Retinal pigment epithelial cell (primary cell): ENCODE measurements at regions not wholly inside any gene's neighbourhood (a gene's known extent, or its start where the extent isn't known, plus 50 kb on each side); places are given as distances from the start of the nearest gene placed in this dataset.

Source experiments
- DNase-seq: peaks from one replicate; pipeline ENCODE4 v3.0.0-alpha.2; 2010; ENCODE audit warnings: low read depth
- H3K4me3 ChIP-seq: 2 replicates; pipeline ENCODE4 v1.5.1; 2011; ENCODE audit warnings: mild to moderate bottlenecking, low read length, control low read depth, moderate library complexity
- CTCF ChIP-seq: conservative IDR thresholded peaks from 2 replicates; pipeline ENCODE4 v1.5.1; 2011; ENCODE audit warnings: low read depth, low read length, control low read depth, inconsistent platforms

DNA sequence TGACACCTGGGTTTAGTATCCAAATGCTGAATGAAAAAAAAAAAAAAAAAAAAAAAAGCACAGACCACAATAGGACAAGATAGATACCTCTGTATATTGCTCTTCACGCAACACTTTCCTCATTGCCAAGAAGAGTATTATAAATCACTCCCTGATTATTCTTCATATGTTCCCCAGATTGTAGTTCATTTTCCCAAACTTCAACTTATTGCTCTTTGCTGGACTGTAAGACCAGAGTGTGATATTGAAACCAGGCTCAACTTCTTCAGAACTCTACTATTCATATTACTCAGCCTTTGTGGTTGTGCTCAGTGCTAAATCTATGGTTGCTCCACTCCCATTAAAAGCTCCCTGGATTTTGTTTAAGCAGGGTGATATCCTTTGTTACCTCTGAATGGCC lies 180.4 kb downstream of the NTMT2 start:
- TF ChIP-seq CTCF, result no peak
- no peak overlapping the region for H3K4me3 ChIP-seq
- no peak for DNase-seq

DNA sequence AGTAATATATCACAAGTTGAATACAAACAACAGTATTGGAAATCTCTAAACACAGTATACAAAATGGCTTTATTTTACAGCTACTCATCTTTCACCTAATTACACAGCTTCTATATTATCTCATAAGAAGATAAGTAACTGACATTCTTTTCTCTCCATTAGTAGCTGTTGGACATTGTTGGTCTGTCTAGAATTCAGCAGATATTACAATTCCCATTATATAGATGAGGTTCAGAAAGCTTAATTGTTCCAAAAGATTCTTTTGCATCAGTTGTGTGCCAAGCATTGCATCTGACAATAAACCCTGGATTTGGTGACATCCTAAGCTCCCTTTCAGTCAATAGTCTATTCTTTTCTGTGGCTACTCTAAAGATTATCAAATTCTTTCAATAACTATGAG lies 187.0 kb downstream of the NTMT2 start:
- TF ChIP-seq CTCF, result no peak
- no peak overlapping the region for H3K4me3 ChIP-seq
- DNase-seq, result peak; percentile 51

DNA sequence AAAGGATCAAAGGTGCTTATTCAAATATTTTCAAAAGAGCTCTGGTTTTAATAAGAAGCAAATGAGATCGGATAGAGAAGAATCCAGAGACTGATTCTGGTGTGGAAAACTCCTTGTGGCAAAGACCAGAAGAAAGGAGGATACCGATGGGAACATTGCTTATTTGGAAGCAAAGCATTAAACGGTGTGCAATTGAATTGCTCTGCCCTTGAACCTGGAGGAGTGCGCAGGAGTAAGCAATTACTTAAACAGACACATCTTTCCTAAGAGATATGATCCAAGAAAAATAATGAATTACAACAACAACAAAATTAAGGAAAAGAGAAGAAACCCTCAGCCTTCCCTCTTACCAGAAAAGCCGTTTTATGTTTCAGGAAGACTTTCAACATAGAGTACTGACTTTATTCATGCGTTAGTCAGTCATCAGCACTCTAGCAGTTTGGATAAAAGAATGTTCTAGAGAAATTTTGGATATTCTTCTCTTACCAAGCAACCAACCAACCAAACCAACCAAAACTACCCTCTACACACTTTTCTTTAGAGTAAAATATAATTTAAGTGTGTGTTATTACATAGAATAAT lies 191.7 kb downstream of the NTMT2 start:
- H3K4me3 ChIP-seq, result no peak overlapping the region
- no peak for DNase-seq

DNA sequence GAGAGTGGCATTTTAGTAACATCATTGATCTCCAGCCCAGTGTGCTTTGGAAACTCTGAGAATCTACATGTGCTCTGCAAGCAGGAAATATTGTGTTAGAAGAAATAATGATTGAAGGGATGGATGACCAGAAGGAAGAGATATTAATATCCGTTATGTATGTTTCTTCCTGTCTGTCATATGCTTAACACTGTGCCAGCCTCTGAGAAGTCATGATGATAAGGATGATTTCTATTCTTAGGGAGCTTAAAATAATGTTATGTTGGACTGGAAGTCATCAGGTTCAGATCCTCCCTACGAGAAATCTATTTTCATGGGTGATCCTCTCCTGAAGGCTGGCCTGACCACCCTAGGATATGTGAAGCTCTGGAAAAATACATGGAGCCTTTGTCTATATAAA lies 192.4 kb upstream of the GORAB start:
- H3K4me3 ChIP-seq, result no peak overlapping the region
- DNase-seq, result no peak
- TF ChIP-seq CTCF, result no peak

More for the DNA sequence above, 191.7 kb downstream of the NTMT2 start:
- TF ChIP-seq CTCF, result no peak

- H3K4me3 ChIP-seq, result no peak overlapping the region
- TF ChIP-seq CTCF, result no peak
- peak; percentile 51 for DNase-seq
Observed at GRCh38 chr1:170340308-170340707, 191.7 kb upstream of the GORAB start.

DNA sequence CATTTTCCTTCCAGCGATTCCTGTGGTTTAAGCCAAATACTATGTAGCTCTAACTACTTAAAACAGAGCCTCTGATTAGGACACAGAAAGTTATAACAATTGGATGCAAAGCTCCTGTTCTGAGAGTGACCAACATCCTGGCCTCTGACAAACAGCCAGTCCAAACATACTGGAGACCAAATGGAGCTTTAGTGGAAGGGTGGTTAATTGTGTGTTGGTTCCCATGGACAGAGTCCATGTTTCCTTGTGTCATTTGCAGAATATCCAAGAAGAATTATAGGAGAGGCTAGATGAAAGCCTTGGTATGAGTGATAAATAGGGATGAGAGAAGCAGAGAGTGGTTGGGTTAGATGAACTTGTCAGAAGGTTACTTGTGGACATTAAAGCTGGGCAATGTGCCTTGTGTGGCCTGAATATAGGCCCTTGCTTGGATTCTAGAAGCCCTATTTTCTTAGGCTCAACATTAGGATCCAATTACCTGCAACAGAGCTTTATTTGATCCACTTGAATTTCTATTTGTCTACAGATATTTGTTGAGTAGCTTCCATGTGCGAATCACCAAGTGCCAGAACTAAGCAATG lies 180.5 kb upstream of the GORAB start:
- DNase-seq, result no peak
- H3K4me3 ChIP-seq, result no peak overlapping the region
- no peak for TF ChIP-seq CTCF

GRCh38 chr1:170354246-170354645 lies 177.7 kb upstream of the GORAB start:
- DNase-seq, result no peak
- no peak for TF ChIP-seq CTCF
- no peak overlapping the region for H3K4me3 ChIP-seq
